Mucosa of descending colon (tissue), 3 donors: ENCODE measurements at regions not wholly inside any gene's neighbourhood (a gene's known extent, or its start where the extent isn't known, plus 50 kb on each side); places are given as distances from the start of the nearest gene placed in this dataset.

Experiments
- ATAC-seq: fragments of 200-7000 bp; cut with Tn5 transposase; one replicate; pipeline ENCODE4 v1.9.1; 2020; ENCODE audit warnings: mild to moderate bottlenecking, moderate library complexity
- DNase-seq, 3 donors: peaks; one replicate each; pipeline ENCODE4 v3.0.0-alpha.2; 2020
- H3K36me3 ChIP-seq: fragments of 200-600 bp; one replicate; pipeline ENCODE4 v1.8.0; 2021; ENCODE audit warnings: low read depth, mild to moderate bottlenecking
- H3K4me1 ChIP-seq: fragments of 200-600 bp; one replicate; pipeline ENCODE4 v1.8.0; 2021; ENCODE audit warnings: low read depth, mild to moderate bottlenecking
- H3K4me3 ChIP-seq: fragments of 200-600 bp; one replicate; pipeline ENCODE4 v1.8.0; 2021; ENCODE audit warnings: mild to moderate bottlenecking
- H3K9me3 ChIP-seq: fragments of 200-600 bp; one replicate; pipeline ENCODE4 v1.8.0; 2021; ENCODE audit warnings: mild to moderate bottlenecking
- intact Hi-C, 2 donors: fragments of 100-400 bp; cut with DNase I in 1 of 2; cut with micrococcal nuclease in 1 of 2; formaldehyde crosslinking; loops; one replicate each; pipeline versions ENCODE4 v1.11.0 to v1.11.1; 2022; cut with DNase I, micrococcal nuclease
- TF ChIP-seq, protein P1 (sequence below): fragments of 200-600 bp; IDR thresholded peaks from one replicate; pipeline ENCODE4 v1.8.0; 2022; ENCODE audit warnings: antibody characterized with exemption, mild to moderate bottlenecking
- donor health status: DM: no; HTN: no; CAD: no; lungs with moderate emphysema.
- donor health status: DM: no; HTN: no; CAD: no.
- donor health status: DM: no; HTN: yes; CAD: no.

DNA sequence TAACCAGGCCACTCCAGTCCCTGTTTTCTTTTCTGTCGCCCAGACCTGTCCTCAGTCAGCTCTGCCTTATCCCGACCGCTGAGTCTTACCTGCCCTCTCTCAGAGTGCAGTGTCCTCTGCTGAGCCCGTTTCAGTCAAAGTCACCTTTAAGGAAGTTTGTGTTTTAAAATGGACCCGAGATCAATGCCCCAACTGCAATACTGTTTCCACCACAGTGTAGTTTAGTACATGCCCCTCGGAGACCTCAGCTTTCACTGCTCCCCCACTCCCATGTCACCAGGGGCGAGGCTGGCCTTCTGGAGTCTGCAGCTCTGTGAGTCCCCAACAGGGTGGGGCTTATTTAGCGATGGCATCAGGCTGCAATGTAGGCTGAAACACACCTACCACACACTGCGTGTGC, 248.4 kb upstream of the TSHZ3 start:
- Histone ChIP-seq H3K9me3 (no peaks in the 10 kb centered on the region), H3K4me3 (no peak overlapping the region), H3K4me1 (no peaks in the 10 kb centered on the region), H3K36me3 (no peaks in the 10 kb centered on the region)
- no peak for ATAC-seq
- intact Hi-C loops = no loop called here
- no peak for DNase-seq
- TF ChIP-seq, protein P1, sequence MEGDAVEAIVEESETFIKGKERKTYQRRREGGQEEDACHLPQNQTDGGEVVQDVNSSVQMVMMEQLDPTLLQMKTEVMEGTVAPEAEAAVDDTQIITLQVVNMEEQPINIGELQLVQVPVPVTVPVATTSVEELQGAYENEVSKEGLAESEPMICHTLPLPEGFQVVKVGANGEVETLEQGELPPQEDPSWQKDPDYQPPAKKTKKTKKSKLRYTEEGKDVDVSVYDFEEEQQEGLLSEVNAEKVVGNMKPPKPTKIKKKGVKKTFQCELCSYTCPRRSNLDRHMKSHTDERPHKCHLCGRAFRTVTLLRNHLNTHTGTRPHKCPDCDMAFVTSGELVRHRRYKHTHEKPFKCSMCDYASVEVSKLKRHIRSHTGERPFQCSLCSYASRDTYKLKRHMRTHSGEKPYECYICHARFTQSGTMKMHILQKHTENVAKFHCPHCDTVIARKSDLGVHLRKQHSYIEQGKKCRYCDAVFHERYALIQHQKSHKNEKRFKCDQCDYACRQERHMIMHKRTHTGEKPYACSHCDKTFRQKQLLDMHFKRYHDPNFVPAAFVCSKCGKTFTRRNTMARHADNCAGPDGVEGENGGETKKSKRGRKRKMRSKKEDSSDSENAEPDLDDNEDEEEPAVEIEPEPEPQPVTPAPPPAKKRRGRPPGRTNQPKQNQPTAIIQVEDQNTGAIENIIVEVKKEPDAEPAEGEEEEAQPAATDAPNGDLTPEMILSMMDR = no peak

DNA sequence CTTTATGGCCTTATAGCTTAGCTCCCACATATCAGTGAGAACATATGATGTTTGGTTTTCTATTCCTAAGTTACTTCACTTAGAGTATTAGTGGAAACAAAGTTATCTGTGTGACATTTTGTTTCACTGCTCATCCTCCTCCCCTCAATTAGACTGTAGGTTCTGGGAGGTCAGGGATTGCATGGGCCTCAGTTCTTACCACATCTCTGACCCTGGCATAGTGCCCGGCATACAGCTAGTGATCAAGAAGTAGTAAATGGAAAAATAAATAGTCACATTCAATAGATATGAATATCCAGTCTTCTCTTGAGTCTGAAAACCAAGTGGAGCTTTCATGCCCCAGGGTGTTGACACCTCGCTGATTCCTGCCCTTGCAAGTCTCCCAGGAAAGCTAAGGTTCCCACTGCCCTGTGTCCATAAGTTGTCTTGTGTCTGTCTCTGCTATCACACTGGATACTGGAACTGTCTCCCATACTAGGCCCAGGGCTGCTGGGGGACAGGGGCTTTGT, 249.5 kb upstream of the TSHZ3 start:
- DNase-seq (no peak), ATAC-seq (no peak)
- Histone ChIP-seq H3K36me3 (no peaks in the 10 kb centered on the region), H3K4me3 (no peak overlapping the region), H3K9me3 (no peaks in the 10 kb centered on the region), H3K4me1 (no peaks in the 10 kb centered on the region)
- intact Hi-C loops = no loop called here
- TF ChIP-seq, protein P1 = no peak

DNA sequence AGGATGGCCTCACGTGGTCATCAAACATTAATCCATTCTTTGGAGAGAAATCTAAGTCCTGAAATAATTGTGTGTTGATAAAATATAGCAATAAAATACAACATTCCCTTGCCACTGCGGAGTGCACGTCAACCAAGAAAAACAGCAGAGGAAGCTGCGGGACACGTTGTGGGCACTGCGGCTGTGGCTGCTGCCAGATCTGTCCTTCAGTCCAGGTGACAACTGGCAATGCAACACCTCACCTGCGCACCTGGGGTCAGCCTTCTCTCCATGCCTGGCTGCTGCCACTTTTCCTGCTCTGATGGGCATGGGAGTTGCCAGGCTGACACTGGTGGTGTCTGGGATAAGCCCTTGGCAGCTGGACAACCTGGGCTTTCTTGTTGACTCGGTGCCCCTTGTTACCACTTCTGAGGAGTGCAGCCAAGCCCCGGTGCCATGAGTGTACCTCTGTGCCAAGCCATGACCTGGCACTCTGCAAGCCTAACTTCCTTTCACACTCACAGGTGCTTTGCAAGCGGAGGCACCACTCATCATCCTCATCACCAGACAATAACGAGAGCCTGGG, 251.6 kb upstream of the TSHZ3 start:
- DNase-seq (no peak), ATAC-seq (no peak)
- no peaks in the 10 kb centered on the region for H3K36me3 ChIP-seq
- H3K4me3 ChIP-seq = no peak overlapping the region
- intact Hi-C loops = no loop called here
- H3K4me1 ChIP-seq = no peaks in the 10 kb centered on the region
- H3K9me3 ChIP-seq = no peaks in the 10 kb centered on the region
- TF ChIP-seq, protein P1 = no peak

DNA sequence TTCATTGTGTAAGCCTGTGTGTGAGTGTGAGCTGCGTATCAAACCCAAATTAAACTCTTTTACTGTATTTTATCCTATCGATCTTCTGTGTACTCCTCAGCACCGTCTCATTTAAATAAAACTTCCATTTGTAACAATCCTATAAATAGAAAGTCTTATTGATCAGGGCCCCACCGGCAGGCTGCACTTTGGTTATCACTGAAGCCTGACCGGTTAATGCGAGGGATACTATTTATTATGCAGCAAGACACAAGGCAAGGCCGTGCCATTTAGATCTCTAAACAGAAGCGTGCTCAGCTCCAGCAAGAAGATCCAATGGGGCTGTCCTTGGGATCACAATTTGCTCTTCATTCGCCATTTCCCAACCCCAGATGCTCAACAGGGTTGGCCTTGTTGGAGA, 252.6 kb upstream of the TSHZ3 start:
- H3K9me3 ChIP-seq = no peaks in the 10 kb centered on the region
- DNase-seq (no peak), ATAC-seq (no peak)
- H3K4me1 ChIP-seq = no peaks in the 10 kb centered on the region
- H3K36me3 ChIP-seq = no peaks in the 10 kb centered on the region
- no peak overlapping the region for H3K4me3 ChIP-seq
- intact Hi-C loops = no loop called here
- TF ChIP-seq, protein P1 = no peak

DNA sequence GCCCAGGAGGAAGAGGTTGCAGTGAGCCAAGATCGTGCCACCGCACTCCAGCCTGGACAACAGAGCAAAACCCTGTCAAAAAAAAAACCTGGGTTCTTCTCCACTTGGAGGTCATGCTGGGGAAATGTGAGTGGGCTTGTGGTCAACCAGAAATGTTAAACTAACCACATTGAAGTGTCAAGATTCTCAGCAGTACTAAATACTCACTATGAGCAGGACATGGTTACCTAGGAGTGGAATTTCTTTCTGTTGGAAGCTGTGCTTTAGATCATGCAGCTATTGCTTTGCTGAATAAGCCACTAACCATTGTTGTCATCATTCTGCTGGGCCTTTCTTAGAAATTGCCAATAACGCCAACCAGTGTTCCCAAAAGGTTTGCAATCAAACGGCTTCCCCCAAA, 253.3 kb upstream of the TSHZ3 start:
- DNase-seq (no peak), ATAC-seq (no peak)
- intact Hi-C loops = no loop called here
- Histone ChIP-seq H3K4me1 (no peaks in the 10 kb centered on the region), H3K36me3 (no peaks in the 10 kb centered on the region), H3K9me3 (no peaks in the 10 kb centered on the region), H3K4me3 (no peak overlapping the region)
- TF ChIP-seq, protein P1 = no peak

DNA sequence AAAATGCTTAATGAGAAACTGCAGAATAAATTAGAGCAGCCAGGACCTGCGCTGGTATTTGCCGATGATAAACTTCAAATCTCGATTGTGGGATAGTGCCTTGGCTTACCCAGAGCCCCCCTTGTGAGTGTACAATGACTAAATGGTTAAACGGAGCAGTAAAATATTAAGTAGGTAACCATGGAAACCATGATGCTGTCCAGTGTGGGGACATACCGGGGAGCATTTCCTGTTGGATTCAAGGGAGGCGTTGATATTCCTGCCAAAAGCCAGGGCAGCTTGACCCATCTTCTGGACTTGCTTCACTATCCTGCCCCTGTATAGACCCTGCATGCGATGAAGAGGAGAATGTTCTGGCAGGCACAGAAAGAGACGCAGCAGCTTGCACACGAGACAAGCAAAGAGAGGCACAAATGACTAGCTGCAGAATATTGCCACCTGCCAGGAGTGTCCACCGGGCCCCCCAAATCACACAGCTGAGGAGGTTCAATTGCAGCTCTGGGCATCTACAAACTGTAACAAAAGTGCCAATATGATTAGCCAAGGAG, 255.3 kb upstream of the TSHZ3 start:
- no peak for DNase-seq
- intact Hi-C loops = no loop called here
- H3K4me3 ChIP-seq = no peak overlapping the region
- no peaks in the 10 kb centered on the region for H3K36me3 ChIP-seq
- H3K4me1 ChIP-seq = no peaks in the 10 kb centered on the region
- no peaks in the 10 kb centered on the region for H3K9me3 ChIP-seq
- TF ChIP-seq, protein P1 = no peak
- ATAC-seq = no peak
